Fibroblast of lung (primary cell): ENCODE measurements at regions not wholly inside any gene's neighbourhood (a gene's known extent, or its start where the extent isn't known, plus 50 kb on each side); places are given as distances from the start of the nearest gene placed in this dataset.
"Not testable (repeated sequence)": the region's sequence is repeated elsewhere in the genome, so short reads cannot be mapped to it uniquely, and the experiment has no call there.

Experiments used
- DNase-seq, 2 donors: peaks; one replicate each; pipeline versions ENCODE4 v3.0.0 to v3.0.0-alpha.2; 2010; ENCODE audit warnings: low read depth in 2 of 2
- H2AFZ ChIP-seq: 2 replicates; pipeline ENCODE4 v1.5.1; 2012; ENCODE audit warnings: low read length, control low read depth, inconsistent platforms
- H3K27ac ChIP-seq: 2 replicates; pipeline ENCODE4 v1.5.1; 2011; ENCODE audit warnings: low read length, control low read depth; ENCODE audit not compliant: insufficient read depth
- H3K27me3 ChIP-seq: 2 replicates; pipeline ENCODE4 v1.5.1; 2011; ENCODE audit warnings: mild to moderate bottlenecking, low read length; ENCODE audit not compliant: control insufficient read depth, insufficient read depth
- H3K36me3 ChIP-seq: 2 replicates; pipeline ENCODE4 v1.5.1; 2011; ENCODE audit warnings: low read length; ENCODE audit not compliant: control insufficient read depth, insufficient read depth
- H3K4me1 ChIP-seq: 2 replicates; pipeline ENCODE4 v1.5.1; 2011; ENCODE audit warnings: low read length; ENCODE audit not compliant: control insufficient read depth, insufficient read depth; ENCODE audit errors: extremely low read depth
- H3K4me2 ChIP-seq: 2 replicates; pipeline ENCODE4 v1.5.1; 2011; ENCODE audit warnings: low read length, control low read depth; ENCODE audit not compliant: insufficient read depth; ENCODE audit errors: extremely low read depth
- H3K4me3 ChIP-seq, 4 experiments: fragments of 200-600 bp in 1 of 4; sonication (generic) in 1 of 4; replicated peaks in 1 of 4; 2 replicates each; pipeline ENCODE4 v1.5.1; 2011 to 2016; ENCODE audit warnings: low read length in 4 of 4, low read depth in 3 of 4, mild to moderate bottlenecking in 3 of 4, control low read depth in 2 of 4, inconsistent platforms in 1 of 4, mixed read lengths in 1 of 4; ENCODE audit not compliant: insufficient read depth in 1 of 4; ENCODE audit errors: control extremely low read depth in 1 of 4
- H3K79me2 ChIP-seq: 2 replicates; pipeline ENCODE4 v1.5.1; 2012; ENCODE audit warnings: mild to moderate bottlenecking, low read length, inconsistent platforms; ENCODE audit not compliant: control insufficient read depth, insufficient read depth
- H3K9ac ChIP-seq: 2 replicates; pipeline ENCODE4 v1.5.1; 2011; ENCODE audit warnings: mild to moderate bottlenecking, low read length, control low read depth; ENCODE audit not compliant: insufficient read depth
- H3K9me3 ChIP-seq: 2 replicates; pipeline ENCODE4 v1.5.1; 2012; ENCODE audit warnings: low read depth, low read length; ENCODE audit not compliant: control insufficient read depth, insufficient read depth
- H4K20me1 ChIP-seq: 2 replicates; pipeline ENCODE4 v1.5.1; 2011; ENCODE audit warnings: low read length; ENCODE audit not compliant: control insufficient read depth, insufficient read depth; ENCODE audit errors: extremely low read depth
- EZH2 ChIP-seq: IDR thresholded peaks from 2 replicates; pipeline ENCODE4 v1.5.1; 2012; ENCODE audit warnings: low read length, control low read depth, mild to moderate bottlenecking; ENCODE audit errors: missing control alignments
- TF ChIP-seq, protein P1 (sequence below), 2 donors: IDR thresholded peaks in 1 of 2; conservative IDR thresholded peaks in 1 of 2; 1 replicate in 1 of 2; 2 replicates in 1 of 2; pipeline ENCODE4 v1.5.1; 2011 to 2012; ENCODE audit warnings: low read length in 2 of 2, control low read depth in 1 of 2, inconsistent platforms in 1 of 2, low read depth in 1 of 2, mild to moderate bottlenecking in 1 of 2

DNA sequence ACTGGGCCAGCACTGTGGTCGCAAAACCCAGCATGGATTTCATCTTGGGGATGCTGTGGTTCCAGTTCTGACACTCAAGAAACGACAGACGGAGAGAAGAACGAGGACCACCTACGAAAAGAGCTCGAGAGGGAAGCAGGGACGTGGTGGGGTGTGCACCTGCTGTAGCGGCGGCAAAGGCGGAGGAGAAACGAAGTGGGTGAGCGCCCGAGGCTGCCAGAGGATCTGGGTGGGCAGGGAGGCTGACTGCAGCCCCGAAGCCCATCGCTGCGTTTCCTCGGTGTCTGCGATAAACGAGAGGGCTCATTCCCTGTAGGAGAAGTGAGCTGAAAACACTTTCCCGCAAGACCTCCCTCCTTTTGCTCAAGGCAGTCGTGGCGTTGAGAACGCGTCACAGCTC, 246.1 kb downstream of the OR4C45 start:
- no peak overlapping the region for H3K9ac ChIP-seq
- H3K36me3 ChIP-seq: no peaks in the 10 kb centered on the region
- H3K4me3 ChIP-seq: no peak overlapping the region
- H3K9me3 ChIP-seq: no peaks in the 10 kb centered on the region
- H3K4me1 ChIP-seq: no peaks in the 10 kb centered on the region
- no peak for DNase-seq
- H4K20me1 ChIP-seq: no peaks in the 10 kb centered on the region
- H2AFZ ChIP-seq: no peak overlapping the region
- H3K27me3 ChIP-seq: no peaks in the 10 kb centered on the region
- TF ChIP-seq, protein P1, sequence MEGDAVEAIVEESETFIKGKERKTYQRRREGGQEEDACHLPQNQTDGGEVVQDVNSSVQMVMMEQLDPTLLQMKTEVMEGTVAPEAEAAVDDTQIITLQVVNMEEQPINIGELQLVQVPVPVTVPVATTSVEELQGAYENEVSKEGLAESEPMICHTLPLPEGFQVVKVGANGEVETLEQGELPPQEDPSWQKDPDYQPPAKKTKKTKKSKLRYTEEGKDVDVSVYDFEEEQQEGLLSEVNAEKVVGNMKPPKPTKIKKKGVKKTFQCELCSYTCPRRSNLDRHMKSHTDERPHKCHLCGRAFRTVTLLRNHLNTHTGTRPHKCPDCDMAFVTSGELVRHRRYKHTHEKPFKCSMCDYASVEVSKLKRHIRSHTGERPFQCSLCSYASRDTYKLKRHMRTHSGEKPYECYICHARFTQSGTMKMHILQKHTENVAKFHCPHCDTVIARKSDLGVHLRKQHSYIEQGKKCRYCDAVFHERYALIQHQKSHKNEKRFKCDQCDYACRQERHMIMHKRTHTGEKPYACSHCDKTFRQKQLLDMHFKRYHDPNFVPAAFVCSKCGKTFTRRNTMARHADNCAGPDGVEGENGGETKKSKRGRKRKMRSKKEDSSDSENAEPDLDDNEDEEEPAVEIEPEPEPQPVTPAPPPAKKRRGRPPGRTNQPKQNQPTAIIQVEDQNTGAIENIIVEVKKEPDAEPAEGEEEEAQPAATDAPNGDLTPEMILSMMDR (conservative IDR thresholded peaks at IDR 0.05 in 1 of 2, IDR thresholded peaks at IDR 0.05 in 1 of 2; ENCODE audit: low read depth in 1 of 2, low read length in 2 of 2): no peak
- TF ChIP-seq EZH2: no peak
- no peak overlapping the region for H3K27ac ChIP-seq
- no peaks in the 10 kb centered on the region for H3K79me2 ChIP-seq
- no peak overlapping the region for H3K4me2 ChIP-seq

DNA sequence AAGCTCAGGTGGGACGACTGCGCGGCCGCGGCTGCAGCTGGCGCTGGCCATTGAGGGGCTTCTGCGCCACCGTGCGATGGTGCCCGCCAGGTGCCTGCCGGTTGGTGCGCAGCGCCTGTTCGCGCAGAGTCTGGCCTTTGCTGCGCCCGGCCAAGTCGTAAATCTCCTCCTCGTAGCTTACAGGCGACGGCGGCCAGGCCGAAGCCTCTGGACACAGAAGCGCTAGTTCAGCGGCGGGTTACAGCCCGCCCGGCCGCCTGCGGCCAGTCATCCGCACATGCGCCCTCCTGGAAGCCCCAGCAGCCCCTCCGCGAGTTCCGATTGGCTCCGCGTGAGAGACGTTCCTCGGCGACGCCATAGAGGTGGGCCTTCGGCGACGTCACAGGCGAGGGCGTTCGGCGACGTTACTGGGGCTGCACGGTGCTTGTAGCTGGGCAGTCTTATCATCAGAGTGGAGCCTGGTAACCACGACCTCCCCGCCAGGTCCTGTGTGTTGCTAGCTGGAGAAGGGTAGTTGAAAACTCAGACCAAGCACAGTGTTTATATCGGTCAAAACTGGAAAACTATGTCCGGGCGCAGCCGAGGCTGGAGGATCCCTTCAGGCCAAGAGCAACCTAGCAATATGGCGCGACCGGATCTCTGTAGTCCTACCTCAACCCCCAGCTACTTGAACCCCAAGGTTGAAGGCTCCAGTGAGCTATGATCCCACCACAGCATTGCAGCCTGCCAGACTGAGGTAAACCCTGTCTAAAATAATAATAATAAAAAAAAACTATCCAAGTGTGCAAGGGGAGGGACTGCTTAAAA, 265.7 kb downstream of the OR4C45 start:
- Histone ChIP-seq H3K4me3 (peak overlapping the region in 1 of 4 experiments; percentile 32), H3K27me3 (no peaks in the 10 kb centered on the region), H3K9ac (no peak overlapping the region), H3K36me3 (no peaks in the 10 kb centered on the region), H4K20me1 (no peaks in the 10 kb centered on the region), H3K79me2 (no peaks in the 10 kb centered on the region), H3K4me1 (no peaks in the 10 kb centered on the region), H3K9me3 (no peaks in the 10 kb centered on the region), H3K27ac (no peak overlapping the region), H3K4me2 (no peak overlapping the region), H2AFZ (no peak overlapping the region)
- no peak for DNase-seq
- TF ChIP-seq, protein P1 (conservative IDR thresholded peaks at IDR 0.05 in 1 of 2, IDR thresholded peaks at IDR 0.05 in 1 of 2; ENCODE audit: low read depth in 1 of 2, low read length in 2 of 2): no peak
- no peak for TF ChIP-seq EZH2

DNA sequence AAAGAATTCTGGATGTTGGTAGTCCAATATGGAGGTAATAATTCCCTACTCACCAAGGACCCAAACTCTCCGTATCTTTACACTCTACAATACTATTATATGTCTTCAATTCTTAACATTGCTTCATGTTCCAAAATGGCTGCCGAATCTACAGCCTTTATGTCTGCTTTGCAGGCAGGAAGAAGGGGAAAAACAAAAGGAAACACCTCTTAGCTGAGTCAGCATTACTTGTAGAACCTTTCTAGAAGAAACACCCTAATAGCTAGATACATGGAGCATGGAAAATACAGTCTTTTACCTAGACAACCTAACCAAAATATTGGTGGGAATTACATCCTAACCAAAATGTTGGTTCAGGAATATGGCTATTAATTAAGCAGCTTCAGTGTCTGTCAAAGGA, 298.0 kb downstream of the OR4C45 start:
- not testable (repeated sequence) for H3K9ac ChIP-seq, H3K27ac ChIP-seq, H2AFZ ChIP-seq, H3K27me3 ChIP-seq, H3K4me1 ChIP-seq, H3K9me3 ChIP-seq, H3K4me3 ChIP-seq, H4K20me1 ChIP-seq, H3K79me2 ChIP-seq, H3K36me3 ChIP-seq, H3K4me2 ChIP-seq, DNase-seq
